Left ventricle myocardium inferior (tissue), 1 donor: ENCODE measurements at regions not wholly inside any gene's neighbourhood (a gene's known extent, or its start where the extent isn't known, plus 50 kb on each side); places are given as distances from the start of the nearest gene placed in this dataset.

Experiments
- DNase-seq: peaks from one replicate; pipeline ENCODE4 v3.0.0-alpha.2; 2020
- H3K27ac ChIP-seq: fragments of 200-600 bp; replicated peaks from 2 replicates; pipeline ENCODE4 v1.8.0; 2021
- H3K27me3 ChIP-seq: fragments of 200-600 bp; 2 replicates; pipeline ENCODE4 v1.8.0; 2021; ENCODE audit warnings: low read depth
- H3K36me3 ChIP-seq: fragments of 200-600 bp; 2 replicates; pipeline ENCODE4 v1.8.0; 2021
- H3K4me1 ChIP-seq: fragments of 200-600 bp; 2 replicates; pipeline ENCODE4 v1.8.0; 2021
- H3K4me3 ChIP-seq: fragments of 200-600 bp; 2 replicates; pipeline ENCODE4 v1.8.0; 2021; ENCODE audit warnings: mild to moderate bottlenecking, moderate library complexity
- H3K9me3 ChIP-seq: fragments of 200-600 bp; replicated peaks from 2 replicates; pipeline ENCODE4 v1.8.0; 2021
- CTCF ChIP-seq: fragments of 200-600 bp; IDR thresholded peaks from 2 replicates; pipeline ENCODE4 v1.8.0; 2021; ENCODE audit warnings: antibody characterized with exemption, mild to moderate bottlenecking, borderline replicate concordance
- intact Hi-C: fragments of 100-400 bp; cut with micrococcal nuclease; formaldehyde crosslinking; loops from one replicate; pipeline ENCODE4 v1.11.0; 2022
- donor health status: DM: no; HTN: yes; CAD: no; lungs with severe emphysema.

- TF ChIP-seq CTCF = no peak
- Histone ChIP-seq H3K36me3 (no peaks in the 10 kb centered on the region), H3K9me3 (no peaks in the 10 kb centered on the region), H3K27me3 (no peaks in the 10 kb centered on the region), H3K4me3 (no peak overlapping the region), H3K4me1 (no peaks in the 10 kb centered on the region), H3K27ac (no peak overlapping the region)
- intact Hi-C loops = no loop called here
- no peak for DNase-seq
Observed at GRCh38 chr5:93039888-93040287, 541.1 kb downstream of the NR2F1-AS1 start.

GRCh38 chr5:93034621-93035590 is 546.1 kb downstream of the NR2F1-AS1 start:
- no peak overlapping the region for H3K4me3 ChIP-seq
- H3K9me3 ChIP-seq = no peaks in the 10 kb centered on the region
- TF ChIP-seq CTCF = no peak
- intact Hi-C loops = no loop called here
- no peaks in the 10 kb centered on the region for H3K4me1 ChIP-seq
- no peaks in the 10 kb centered on the region for H3K36me3 ChIP-seq
- no peak overlapping the region for H3K27ac ChIP-seq
- no peak for DNase-seq
- no peaks in the 10 kb centered on the region for H3K27me3 ChIP-seq

GRCh38 chr5:93022796-93023447 is 558.1 kb downstream of the NR2F1-AS1 start:
- H3K36me3 ChIP-seq = no peaks in the 10 kb centered on the region

GRCh38 chr5:93022211-93022610 is 558.8 kb downstream of the NR2F1-AS1 start:
- intact Hi-C loops = no loop called here
- no peaks in the 10 kb centered on the region for H3K36me3 ChIP-seq
- no peak for TF ChIP-seq CTCF

More at GRCh38 chr5:93022796-93023447, 558.1 kb downstream of the NR2F1-AS1 start:
- intact Hi-C loops = no loop called here
- Histone ChIP-seq H3K4me1 (no peaks in the 10 kb centered on the region), H3K27ac (no peak overlapping the region), H3K9me3 (no peaks in the 10 kb centered on the region), H3K4me3 (no peak overlapping the region), H3K27me3 (no peaks in the 10 kb centered on the region)
- no peak for TF ChIP-seq CTCF
- no peak for DNase-seq

GRCh38 chr5:93019896-93020295 is 561.1 kb downstream of the NR2F1-AS1 start:
- no peaks in the 10 kb centered on the region for H3K9me3 ChIP-seq
- intact Hi-C loops = no loop called here
- DNase-seq = no peak
- no peaks in the 10 kb centered on the region for H3K27me3 ChIP-seq
- H3K4me1 ChIP-seq = no peaks in the 10 kb centered on the region
- no peak for TF ChIP-seq CTCF
- H3K27ac ChIP-seq = no peak overlapping the region
- no peak overlapping the region for H3K4me3 ChIP-seq
- H3K36me3 ChIP-seq = no peaks in the 10 kb centered on the region

More at GRCh38 chr5:93022211-93022610, 558.8 kb downstream of the NR2F1-AS1 start:
- DNase-seq = no peak
- H3K4me3 ChIP-seq = no peak overlapping the region
- H3K27ac ChIP-seq = no peak overlapping the region
- no peaks in the 10 kb centered on the region for H3K27me3 ChIP-seq
- H3K9me3 ChIP-seq = no peaks in the 10 kb centered on the region
- no peaks in the 10 kb centered on the region for H3K4me1 ChIP-seq
